NOMO-1 treated with dmso at 0.1 percent for 144 hours (cell line): ENCODE measurements at regions not wholly inside any gene's neighbourhood (a gene's known extent, or its start where the extent isn't known, plus 50 kb on each side); places are given as distances from the start of the nearest gene placed in this dataset.
A peak's percentile ranks its signal among the peaks of the same experiment; 100 is the strongest.
"Not testable (repeated sequence)": the region's sequence is repeated elsewhere in the genome, so short reads cannot be mapped to it uniquely, and the experiment has no call there.

Experiments used
- DNase-seq: peaks from one replicate; lab custom pipeline; 2025; ENCODE audit not compliant: unreplicated experiment; lab: John Stamatoyannopoulos, UW

DNA sequence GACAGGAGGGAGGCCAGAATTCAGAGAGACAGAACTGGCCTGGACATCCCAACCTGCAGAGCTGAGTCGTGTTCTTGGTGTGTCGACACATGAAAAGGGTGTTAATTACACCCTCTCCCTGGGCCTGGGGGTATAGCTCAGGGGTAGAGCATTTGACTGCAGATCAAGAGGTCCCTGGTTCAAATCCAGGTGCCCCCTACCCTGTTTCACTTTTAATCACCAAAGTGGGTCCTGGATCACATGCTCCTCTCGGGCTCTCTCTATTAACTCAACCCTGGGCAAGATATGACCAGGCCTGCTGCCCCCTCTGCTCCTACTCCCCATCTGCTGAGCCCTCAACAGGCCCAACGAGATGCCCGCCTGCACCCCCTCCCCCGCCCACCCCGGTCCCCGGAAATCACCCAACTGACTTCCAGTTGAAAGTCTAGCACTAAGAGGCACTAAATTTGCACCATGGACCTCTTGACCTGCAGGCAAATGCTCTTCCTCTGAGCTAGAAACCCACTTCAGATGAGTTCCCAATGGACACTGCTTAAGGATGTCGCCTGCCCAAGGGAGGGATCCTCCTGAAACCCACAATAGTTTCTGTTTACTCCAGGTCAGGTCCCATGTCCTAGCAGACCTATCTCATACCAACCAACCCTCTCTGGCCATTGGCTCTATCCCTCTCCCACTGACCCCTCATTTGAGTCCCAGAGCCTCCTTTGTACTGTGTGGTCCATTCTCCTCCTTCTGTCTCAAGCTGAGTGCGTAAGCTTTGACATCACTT, 137.6 kb downstream of the ZNF467 start:
- DNase-seq = no peak

DNA sequence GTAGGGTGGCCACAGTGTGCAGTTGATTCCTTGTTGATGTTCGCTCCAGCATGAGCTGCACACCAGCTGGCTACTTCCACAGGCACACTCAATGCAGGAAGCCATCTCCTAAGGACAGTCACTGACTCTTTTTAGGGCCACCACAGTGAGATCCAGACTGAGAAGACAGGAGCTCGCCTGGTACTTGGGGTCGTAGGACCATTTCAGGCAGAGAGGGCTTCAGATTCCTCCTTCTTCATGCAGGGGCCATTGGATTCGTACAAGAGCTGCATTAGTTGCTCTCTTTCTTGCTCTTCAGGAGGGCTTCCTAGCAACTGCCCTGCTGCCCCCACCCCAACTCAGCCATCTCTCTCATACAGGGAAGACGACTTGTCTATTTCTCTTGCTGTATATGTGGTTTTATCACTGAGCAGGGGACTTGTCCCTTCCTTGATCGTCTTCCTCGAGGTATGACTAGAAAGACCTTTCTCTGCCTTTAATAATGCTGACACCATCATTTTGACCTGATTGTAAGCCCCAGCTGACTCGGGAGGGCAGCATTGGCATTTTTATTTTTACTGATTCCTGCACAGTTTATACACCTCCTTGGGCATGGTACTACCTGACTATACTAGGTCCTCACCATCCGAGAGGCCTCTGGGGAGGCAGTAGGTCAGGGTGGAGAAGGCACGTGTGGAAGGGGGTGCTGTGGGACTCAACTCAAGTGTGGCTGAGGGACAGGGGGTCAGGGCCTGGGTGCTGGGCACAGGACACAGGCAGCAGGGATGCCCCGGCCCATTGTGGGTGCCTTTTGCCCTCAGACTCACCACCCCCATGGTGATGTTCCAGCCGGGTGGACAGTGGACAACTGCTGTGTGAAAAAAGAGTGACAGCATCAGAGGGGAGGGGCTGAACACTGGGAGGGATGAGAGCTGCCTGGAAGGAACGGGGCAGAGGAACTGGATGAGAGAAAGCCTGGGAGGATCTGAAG, 136.7 kb upstream of the ZNF746 start:
- DNase-seq = no peak

DNA sequence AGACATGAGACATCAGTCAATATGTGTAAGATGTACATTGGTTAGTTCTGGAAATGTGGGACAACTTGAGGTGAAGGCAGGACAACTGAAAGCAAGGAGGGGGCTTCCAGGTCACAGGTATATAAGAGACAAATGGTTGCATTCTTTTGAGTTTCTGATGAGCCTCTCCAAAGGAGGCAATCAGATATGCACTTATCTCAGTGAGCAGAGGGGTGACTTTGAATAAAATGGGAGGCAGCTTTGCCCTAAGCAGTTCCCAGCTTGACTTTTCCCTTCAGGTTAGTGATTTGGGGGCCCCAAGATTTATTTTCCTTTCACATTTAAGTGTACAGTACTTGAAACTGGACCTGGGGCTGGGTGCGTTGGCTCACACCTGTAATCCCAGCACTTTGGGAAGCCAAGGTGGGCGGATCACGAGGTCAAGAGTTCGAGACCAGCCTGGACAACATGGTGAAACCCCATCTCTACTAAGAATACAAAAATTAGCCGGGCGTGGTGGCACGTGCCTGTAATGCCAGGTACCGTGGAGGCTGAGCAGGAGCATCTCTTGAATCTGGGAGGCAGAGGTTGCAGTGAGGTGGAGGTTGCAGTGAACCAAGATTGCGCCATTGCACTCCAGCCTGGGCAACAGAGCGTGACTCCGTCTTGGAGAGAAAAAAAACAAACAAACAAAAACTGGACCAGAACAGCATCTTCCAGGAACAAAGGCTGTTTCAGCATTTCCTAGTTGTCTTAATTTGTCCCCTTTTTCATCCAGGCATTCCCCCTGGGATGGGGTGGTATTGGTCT, 130.9 kb upstream of the ZNF746 start:
- not testable (repeated sequence) for DNase-seq

DNA sequence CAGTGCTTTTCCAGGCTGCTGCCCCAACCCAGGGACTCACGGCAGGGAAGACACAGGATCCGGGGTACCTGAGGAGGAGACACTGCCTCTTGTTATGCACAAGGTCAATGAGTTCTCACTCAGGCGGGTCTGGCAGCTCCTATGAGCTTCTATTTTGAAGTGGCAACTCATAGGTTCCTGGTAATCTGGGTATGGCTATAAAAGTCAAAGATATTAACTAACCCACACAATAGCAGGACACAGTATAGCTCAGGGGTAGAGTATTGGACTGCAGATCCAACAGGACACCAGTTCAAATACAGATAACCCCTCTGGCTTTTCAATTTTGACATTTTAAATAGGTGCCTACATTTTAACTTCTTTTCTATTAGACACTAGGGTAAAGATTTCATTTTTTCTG, 130.3 kb upstream of the ZNF746 start:
- DNase-seq = no peak

DNA sequence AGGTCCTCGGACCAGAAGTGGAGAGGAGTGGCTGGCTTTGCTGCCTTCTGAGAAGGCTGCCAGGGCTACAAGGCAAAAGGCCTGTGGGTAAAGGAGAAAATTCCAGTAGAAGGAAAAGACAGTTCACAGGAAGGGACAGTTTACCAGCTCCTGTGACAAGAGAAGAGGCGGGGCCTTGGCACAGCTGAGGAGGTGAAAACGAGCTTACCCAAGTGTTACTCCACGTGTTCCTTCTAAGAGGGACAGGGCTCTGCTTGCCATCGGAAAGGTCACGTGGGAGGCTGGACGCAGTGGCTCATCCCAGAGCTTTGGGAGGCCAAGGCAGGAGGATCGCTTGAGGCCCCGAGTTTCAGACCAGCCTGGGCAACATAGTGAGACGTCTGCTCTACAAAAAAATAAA, 129.4 kb upstream of the ZNF746 start:
- no peak for DNase-seq

DNA sequence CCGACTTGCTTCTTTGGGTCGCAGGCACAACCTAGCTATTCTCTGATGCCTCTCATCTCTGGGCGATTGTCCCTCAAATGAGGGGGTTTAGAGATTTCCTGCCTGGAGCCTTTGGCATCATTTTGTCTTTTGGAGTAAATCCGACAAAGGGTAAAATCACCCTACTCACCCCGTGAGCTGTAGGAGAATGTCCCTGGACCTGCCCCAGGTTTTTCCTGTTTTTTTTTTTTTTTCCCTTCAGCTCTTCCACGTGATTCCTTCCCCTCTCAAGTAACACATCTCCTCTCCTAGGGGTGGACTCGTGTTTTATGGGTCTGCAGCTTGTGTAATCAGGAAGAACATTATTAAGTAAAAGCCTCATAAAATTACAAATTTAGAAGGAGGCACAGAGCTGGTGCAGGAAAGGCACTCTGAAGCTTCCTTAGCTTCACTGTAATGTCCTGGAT, 128.4 kb upstream of the ZNF746 start:
- DNase-seq = no peak

DNA sequence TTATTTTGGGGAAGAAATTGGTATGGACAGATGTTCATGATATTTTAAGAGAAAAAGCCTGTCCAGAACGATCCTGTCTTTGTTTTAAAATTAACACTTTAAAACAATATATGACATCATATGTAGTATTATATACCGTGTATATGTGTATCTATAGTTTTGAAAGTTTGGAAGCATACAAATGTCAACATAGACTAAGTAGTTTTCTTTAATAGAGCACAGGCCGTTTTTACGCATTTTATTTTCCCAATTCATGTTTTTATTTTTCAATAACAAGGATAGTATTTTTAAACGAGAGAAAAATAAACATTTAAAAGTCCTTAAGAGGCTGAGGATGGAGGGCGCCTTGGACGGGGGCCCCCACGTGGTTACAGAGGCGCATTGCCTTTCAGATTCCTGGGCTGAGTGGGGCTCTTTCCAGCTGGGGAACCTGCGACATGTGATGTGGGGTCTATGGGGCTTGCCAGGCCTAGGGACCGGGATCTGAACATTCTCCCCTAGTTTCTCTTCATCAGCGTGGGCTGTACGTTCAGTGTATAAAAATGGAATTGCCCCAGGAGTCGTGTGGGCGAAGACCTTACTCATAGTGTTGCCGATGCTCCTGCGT, 127.8 kb upstream of the ZNF746 start:
- DNase-seq = no peak

DNA sequence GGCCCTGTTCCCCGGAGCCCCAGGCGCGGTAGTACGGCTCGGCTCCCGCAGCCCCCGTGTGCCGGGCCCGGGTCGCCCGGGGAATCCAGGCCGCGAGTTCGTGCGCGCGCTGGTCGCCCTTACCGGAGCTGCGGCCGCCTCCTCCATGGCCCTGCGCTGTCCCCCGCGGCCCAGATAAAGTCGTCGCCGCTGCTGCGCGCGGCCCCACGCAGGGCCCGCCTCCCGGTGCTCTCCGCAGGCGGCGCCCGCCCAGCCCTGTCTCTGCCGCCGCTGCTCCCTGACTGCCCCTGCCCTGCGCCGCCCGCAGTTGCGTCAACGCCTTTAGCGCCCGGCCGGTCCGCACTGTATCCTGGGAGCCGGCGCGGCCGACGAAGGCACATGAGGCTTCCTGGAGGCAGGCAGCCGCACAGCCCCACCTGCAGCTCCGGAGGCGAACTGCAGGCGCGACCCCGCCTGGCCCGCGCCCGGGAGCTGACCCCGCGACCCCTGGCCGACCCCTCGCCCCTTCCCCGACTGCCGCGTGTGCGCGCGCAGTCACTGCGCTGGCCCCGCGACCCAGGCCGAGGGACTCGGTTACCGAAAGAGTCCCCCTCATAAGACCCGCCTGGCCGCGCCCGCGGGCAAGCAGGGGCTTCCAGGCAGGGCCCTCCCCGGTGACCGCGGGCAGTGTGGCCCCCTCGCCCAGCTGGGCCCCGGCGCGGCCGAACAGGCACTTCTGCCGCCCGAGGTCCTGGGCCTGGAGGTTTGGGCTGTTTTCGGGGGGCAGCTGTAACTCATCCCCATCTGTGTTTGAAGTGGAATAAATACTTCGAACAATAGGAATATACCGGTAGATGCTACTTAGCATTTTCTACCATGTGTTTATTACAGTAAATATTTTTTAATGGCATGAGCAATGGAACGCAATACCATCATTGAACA, 127.1 kb upstream of the ZNF746 start:
- peak; percentile 48 for DNase-seq

DNA sequence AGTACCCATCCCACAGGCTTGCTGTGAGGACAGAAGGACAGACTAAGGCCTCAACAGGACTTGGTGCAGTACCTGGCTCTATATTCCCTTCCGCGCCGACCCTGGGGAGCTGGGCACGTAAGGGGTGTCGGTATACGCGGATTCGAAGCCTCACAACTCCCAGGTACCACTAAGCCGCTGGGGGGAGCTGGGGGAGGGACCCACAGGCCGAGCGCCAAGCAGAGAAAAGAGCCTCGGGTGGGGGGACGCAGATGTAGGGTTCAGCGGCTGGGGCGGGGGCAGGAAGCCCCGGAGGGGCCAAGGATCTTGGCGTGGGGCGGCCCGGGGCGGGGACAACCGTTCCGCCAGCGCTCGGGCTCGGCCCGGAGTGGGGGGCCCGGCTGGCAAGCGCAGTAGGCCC, 126.4 kb upstream of the ZNF746 start:
- DNase-seq = no peak

DNA sequence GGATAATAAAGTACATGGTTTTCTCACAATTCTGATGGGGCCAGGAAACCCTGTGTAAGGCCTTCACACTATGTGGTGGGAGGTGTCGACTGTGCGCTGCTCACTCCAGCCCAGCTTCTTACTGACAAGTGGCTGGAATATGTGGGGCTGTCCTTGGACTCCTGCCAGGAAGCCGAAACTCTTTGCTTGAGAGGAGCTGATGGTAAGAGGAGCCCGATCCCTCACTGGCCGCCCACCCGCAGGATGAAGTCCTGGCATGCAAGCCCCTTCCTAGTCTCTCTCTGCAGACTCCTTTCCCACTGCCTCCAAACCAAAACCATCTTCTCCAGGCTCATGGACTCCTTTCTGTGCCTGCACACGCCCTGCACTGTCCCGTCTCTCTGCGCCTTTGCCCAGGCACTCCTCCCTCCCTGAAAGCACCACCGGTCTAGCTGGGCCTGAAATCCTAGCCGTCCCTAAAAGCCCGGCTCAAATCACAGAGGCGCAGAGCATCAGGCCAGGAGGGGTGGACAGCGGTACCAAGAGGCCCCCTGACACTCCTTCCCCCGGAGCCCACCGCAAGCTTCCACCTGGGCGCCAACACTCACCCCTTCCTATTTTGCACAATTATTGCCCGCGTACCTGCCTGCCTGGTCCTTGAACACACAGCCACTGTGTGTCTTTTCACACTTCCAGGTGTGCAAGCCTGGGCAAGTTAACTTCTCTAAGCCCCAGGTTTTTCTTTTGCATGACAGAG, 125.8 kb upstream of the ZNF746 start:
- DNase-seq = not testable (repeated sequence)

DNA sequence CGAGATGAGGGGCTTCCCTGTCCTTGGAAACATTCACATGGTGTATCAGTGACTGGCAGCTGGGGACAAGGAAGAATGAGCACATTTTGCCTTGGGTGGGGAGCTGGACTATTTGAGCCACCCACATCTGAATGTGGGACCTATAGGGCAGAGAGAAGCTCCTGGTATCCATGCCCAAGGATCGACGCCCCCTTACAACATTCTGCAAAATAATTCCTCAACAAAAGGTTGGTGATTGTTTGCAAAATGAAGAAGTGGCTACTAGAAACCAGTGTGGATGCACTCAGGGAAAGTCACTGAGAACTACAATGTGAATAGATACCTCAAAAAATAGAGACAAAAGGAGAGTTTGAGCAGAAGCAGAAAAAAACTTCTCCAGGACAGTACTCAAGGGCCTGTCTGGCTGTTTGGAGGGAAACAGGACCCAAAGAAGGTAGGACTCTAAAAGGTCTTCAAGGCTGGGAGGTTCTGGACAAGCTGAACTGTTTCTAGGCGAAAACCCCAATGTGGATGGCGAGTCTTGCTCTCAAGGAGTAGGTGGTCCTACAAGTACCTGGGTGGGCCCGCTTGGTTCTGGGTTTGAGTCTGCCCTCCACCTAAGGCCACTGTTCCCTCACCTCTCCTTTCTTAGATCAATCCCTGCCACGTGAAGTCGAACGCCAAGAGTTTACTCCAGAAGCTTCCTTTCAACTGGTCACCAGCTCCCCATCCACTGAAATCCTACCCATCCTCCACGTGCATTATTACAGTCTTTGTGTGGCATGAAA, 125.0 kb upstream of the ZNF746 start:
- no peak for DNase-seq

DNA sequence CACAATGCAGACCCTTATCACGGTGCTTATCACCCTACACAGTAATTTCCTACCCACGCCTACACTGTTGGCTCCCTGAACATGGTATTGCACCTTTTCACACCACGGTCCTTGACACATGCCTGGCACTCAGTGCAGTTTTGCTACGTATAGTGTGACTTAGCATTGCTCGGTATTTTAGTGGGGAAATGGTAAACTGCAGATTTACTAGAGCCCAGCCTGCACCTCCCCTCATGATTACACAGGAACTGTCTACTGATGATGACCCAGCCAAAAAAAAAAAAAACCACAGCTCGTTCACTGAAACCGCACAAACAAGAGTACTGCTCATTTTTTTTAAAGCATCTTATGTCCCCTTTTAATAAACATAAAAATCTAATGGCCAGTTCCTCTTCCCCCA, 124.2 kb upstream of the ZNF746 start:
- DNase-seq = no peak

DNA sequence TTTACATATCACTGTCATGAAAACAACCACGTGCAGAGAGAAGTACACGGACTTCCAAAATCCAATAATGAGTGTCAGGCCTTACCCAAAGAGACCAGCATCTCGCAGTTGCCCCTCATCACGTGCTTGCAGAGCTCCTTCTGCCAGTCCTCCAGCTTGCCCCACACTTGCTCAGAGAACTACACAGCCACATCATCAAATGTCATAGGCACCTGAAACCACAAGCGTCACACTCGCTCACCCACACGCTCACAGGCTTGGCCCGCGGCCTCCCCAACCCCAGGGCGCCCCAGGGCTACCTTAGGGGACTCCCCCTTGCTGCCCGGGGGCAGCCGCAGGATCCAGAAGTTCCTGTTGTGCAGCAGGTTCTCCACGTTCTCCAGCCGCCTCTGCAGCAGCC, 123.4 kb upstream of the ZNF746 start:
- no peak for DNase-seq

DNA sequence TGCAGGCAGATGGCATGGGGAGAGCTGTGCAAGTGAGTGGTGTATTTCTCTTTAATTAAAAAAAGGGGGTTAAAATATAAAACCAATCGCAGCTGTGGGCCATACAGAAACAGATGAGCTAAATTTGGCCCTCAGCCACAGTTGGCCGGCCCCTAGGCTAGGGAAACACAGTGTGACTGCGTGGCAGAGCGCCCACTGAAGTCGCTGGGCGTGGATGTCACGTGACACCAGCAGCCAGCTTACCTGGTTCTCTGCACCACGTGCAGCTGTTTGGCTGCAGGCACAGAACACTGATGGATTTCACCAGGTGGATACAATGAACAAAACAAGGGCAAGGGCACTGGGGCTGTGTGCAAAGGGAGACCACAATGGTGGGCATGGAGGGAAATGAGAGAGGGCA, 119.3 kb upstream of the ZNF746 start:
- no peak for DNase-seq

DNA sequence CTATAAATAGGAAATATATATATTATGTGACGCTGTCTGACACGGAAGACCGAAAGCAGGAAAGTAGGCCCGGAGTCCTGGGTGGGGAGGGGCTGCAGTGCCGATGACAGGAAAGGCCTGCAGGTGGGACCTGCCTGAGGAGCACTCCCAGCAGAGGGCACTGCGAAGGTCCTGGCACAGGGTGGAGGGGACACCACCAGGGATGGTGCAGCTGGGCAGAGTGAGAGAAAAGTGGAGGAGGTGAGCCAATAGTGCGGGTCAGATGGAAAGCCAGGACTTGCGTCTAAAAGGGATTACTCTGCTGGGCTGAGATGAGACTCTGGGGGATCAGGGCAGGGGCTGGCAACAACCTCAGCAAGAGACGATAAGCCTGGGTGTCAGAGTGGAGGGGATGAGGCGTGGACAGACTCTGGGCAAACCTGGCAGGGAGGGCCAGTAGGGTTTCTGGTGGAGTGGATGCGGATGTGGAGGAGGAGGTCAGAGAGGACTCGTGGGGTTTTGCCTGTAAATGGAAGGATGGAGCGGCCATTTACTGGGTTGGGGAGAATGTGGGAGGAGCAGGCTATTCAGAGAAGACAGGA, 118.2 kb upstream of the ZNF746 start:
- no peak for DNase-seq

DNA sequence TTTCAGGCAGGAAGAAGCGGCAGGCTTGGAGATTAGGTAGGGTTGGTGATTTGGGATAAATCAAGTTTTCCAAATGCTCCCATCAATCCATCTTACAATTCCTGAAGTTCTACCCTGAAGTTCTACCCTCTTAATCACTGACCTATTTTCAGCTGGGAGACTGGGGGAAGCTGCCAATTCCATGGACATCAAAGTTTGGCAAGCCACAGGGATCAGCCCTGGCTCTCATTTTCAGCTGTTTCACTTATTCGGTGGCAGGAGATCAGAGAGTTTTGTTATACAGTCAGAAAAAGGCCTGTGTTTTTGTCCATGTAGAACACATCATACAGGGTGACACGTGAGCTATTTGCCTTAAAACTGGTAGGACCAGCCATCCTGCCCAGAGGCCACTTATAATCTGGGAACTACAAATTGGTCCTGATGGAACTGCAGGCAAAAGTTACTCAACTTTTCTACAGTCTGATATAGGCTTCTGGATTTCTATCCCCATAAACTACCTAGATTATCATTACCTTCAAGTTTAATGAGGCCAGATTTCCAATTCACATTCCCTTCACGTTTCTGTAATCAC, 112.9 kb upstream of the ZNF746 start:
- DNase-seq = no peak

DNA sequence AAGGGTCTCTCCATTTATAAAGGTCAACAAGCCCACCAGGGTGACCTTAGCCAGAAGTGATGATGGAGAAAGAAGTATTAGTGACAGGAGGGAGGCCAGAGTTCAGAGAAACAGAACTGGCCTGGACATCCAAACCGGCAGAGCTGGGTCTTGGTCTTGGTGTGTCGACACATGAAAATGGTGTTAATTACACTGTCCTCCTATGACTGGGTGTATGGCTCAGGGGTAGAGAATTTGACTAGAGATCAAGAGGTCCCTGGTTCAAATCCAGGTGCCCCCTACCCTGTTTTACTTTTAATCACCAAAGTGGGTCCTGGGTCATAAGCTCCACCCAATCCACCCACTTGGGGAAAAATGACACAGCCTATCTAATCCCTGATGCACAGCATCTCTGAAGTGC, 110.6 kb upstream of the ZNF746 start:
- DNase-seq = no peak

DNA sequence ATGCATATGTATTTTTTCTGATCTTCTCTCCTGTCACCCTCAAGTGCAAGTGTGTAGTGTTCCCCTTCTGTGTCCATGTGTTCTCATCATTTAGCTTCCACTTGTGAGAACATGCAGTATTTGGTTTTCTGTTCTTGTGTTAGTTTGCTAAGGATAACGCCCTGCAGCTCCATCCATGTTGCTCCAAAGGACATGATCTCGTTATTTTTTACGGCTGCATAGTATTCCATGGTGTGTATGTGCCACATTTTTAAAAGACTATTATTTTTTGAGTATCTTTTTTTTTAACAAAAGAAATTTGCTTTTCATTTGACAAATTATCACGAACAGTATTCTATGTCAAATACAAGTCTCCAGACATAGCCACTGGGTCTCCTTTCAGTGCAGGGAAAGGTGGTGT, 110.1 kb upstream of the ZNF746 start:
- DNase-seq = no peak
